ENCODE measurements at regions not wholly inside any gene's neighbourhood (a gene's known extent, or its start where the extent isn't known, plus 50 kb on each side); places are given as distances from the start of the nearest gene placed in this dataset.

- H3K36me3 ChIP-seq (ENCODE audit: control insufficient read depth in 2 of 2, extremely low read depth in 1 of 2, insufficient read depth in 2 of 2, low read length in 2 of 2) = no peaks in the 10 kb centered on the region
- no peak overlapping the region for H3K4me3 ChIP-seq (ENCODE audit: control insufficient read depth in 2 of 3, extremely low read depth in 1 of 3, insufficient read depth in 2 of 3, low read depth in 1 of 3, low read length in 3 of 3)
- no peaks in the 10 kb centered on the region for H3K79me2 ChIP-seq (ENCODE audit: control insufficient read depth, insufficient read depth, low read length)
- DNase-seq (ENCODE audit: low read depth, low spot score) (no peak), FAIRE-seq (no peak)
- no peak overlapping the region for H2AFZ ChIP-seq (ENCODE audit: control insufficient read depth, low read length)
- no peaks in the 10 kb centered on the region for H3K9me3 ChIP-seq (ENCODE audit: control insufficient read depth, low read depth, low read length)
- H3K27me3 ChIP-seq (ENCODE audit: control insufficient read depth, extremely low read depth, insufficient read depth, low read length) = no peaks in the 10 kb centered on the region
- no peaks in the 10 kb centered on the region for H3K4me1 ChIP-seq (ENCODE audit: control insufficient read depth, extremely low read depth, insufficient read depth, low read length)
- H3K27ac ChIP-seq (ENCODE audit: control insufficient read depth, insufficient read depth, low read length) = no peak overlapping the region
- TF ChIP-seq EZH2 (IDR thresholded peaks at IDR 0.05; ENCODE audit: low read length) = no peak
- TF ChIP-seq, protein P1, sequence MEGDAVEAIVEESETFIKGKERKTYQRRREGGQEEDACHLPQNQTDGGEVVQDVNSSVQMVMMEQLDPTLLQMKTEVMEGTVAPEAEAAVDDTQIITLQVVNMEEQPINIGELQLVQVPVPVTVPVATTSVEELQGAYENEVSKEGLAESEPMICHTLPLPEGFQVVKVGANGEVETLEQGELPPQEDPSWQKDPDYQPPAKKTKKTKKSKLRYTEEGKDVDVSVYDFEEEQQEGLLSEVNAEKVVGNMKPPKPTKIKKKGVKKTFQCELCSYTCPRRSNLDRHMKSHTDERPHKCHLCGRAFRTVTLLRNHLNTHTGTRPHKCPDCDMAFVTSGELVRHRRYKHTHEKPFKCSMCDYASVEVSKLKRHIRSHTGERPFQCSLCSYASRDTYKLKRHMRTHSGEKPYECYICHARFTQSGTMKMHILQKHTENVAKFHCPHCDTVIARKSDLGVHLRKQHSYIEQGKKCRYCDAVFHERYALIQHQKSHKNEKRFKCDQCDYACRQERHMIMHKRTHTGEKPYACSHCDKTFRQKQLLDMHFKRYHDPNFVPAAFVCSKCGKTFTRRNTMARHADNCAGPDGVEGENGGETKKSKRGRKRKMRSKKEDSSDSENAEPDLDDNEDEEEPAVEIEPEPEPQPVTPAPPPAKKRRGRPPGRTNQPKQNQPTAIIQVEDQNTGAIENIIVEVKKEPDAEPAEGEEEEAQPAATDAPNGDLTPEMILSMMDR (optimal IDR thresholded peaks at IDR 0.05 in 1 of 3, IDR thresholded peaks at IDR 0.05 in 1 of 3, conservative IDR thresholded peaks at IDR 0.05 in 1 of 3; ENCODE audit: extremely low read depth in 1 of 3, insufficient read depth in 2 of 3, low read length in 3 of 3) = no peak
- no peaks in the 10 kb centered on the region for H3K9me1 ChIP-seq (ENCODE audit: control insufficient read depth, extremely low read depth, insufficient read depth, low read length)
- H3K9ac ChIP-seq (ENCODE audit: control insufficient read depth, extremely low read depth, insufficient read depth, low read length) = no peak overlapping the region
- no peak overlapping the region for H3K4me2 ChIP-seq (ENCODE audit: control insufficient read depth, extremely low read depth, insufficient read depth, low read depth, low read length)
- no peaks in the 10 kb centered on the region for H4K20me1 ChIP-seq (ENCODE audit: control insufficient read depth, extremely low read depth, insufficient read depth, low read length)
- dilution Hi-C loops (cut with MboI; ENCODE audit: extremely low pct_ligation_motif_present, low sequenced_read_pairs) = no loop called here
Measured at GRCh38 chr5:8600843-8601242, 731.9 kb downstream of the MTRR start.

DNA sequence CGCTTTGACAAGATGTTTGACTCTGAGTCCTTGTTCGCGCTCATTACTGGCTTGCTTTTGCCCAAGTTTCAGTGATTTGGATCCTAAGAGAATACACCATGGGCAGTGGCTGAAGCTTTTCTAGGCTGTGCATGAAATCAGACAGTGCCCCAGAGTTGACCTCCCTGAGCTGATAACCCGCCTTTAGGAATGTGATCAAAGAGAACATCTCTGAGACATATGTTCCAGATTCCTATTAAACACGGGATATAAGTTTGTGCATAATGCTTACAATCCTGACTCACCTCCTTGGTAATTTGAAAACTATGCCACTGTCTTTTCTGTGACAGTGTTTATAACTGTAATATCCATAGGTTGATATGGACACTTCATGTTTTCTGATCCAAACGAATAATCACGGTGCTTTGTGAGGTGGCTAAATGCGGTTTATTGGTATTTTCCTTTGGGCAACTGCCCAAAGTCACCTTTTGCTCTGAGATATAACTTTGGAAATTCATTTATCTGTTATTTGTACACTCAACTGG lies 732.9 kb downstream of the MTRR start:
- no peak for TF ChIP-seq EZH2 (IDR thresholded peaks at IDR 0.05; ENCODE audit: low read length)
- TF ChIP-seq, protein P1 (optimal IDR thresholded peaks at IDR 0.05 in 1 of 3, IDR thresholded peaks at IDR 0.05 in 1 of 3, conservative IDR thresholded peaks at IDR 0.05 in 1 of 3; ENCODE audit: extremely low read depth in 1 of 3, insufficient read depth in 2 of 3, low read length in 3 of 3) = no peak
- Histone ChIP-seq H3K4me1 (ENCODE audit: control insufficient read depth, extremely low read depth, insufficient read depth, low read length) (no peaks in the 10 kb centered on the region), H3K79me2 (ENCODE audit: control insufficient read depth, insufficient read depth, low read length) (no peaks in the 10 kb centered on the region), H2AFZ (ENCODE audit: control insufficient read depth, low read length) (no peak overlapping the region), H3K9me3 (ENCODE audit: control insufficient read depth, low read depth, low read length) (no peaks in the 10 kb centered on the region), H3K9me1 (ENCODE audit: control insufficient read depth, extremely low read depth, insufficient read depth, low read length) (no peaks in the 10 kb centered on the region), H4K20me1 (ENCODE audit: control insufficient read depth, extremely low read depth, insufficient read depth, low read length) (no peaks in the 10 kb centered on the region), H3K36me3 (ENCODE audit: control insufficient read depth in 2 of 2, extremely low read depth in 1 of 2, insufficient read depth in 2 of 2, low read length in 2 of 2) (no peaks in the 10 kb centered on the region), H3K4me3 (ENCODE audit: control insufficient read depth in 2 of 3, extremely low read depth in 1 of 3, insufficient read depth in 2 of 3, low read depth in 1 of 3, low read length in 3 of 3) (no peak overlapping the region), H3K27ac (ENCODE audit: control insufficient read depth, insufficient read depth, low read length) (no peak overlapping the region), H3K9ac (ENCODE audit: control insufficient read depth, extremely low read depth, insufficient read depth, low read length) (no peak overlapping the region), H3K4me2 (ENCODE audit: control insufficient read depth, extremely low read depth, insufficient read depth, low read depth, low read length) (no peak overlapping the region), H3K27me3 (ENCODE audit: control insufficient read depth, extremely low read depth, insufficient read depth, low read length) (no peaks in the 10 kb centered on the region)
- FAIRE-seq (no peak), DNase-seq (ENCODE audit: low read depth, low spot score) (no peak)
- dilution Hi-C loops (cut with MboI; ENCODE audit: extremely low pct_ligation_motif_present, low sequenced_read_pairs) = no loop called here

Data from keratinocyte (primary cell).